HG03342 (cell line): ENCODE measurements at regions not wholly inside any gene's neighbourhood (a gene's known extent, or its start where the extent isn't known, plus 50 kb on each side); places are given as distances from the start of the nearest gene placed in this dataset.

Experiments used
- ATAC-seq: cut with Tn5 transposase; IDR thresholded peaks from one replicate; pipeline ENCODE4 v1.9.1; 2021; ENCODE audit warnings: mild to moderate bottlenecking, moderate library complexity; ENCODE audit not compliant: unreplicated experiment

- ATAC-seq: no peak
Measured at GRCh38 chr12:86373813-86374212, 117.6 kb upstream of the MGAT4C start.

GRCh38 chr12:86367137-86367536 lies 110.9 kb upstream of the MGAT4C start:
- ATAC-seq: no peak

- no peak for ATAC-seq
Measured at GRCh38 chr12:86349196-86349595, 93.0 kb upstream of the MGAT4C start.

- no peak for ATAC-seq
Measured at GRCh38 chr12:86333955-86334522, 77.8 kb upstream of the MGAT4C start.

GRCh38 chr12:86331457-86331856 lies 75.3 kb upstream of the MGAT4C start:
- no peak for ATAC-seq

GRCh38 chr12:86331012-86331411 lies 74.8 kb upstream of the MGAT4C start:
- no peak for ATAC-seq

- no peak for ATAC-seq
Measured at GRCh38 chr12:86312232-86312631, 56.0 kb upstream of the MGAT4C start.
